ENCODE measurements at regions not wholly inside any gene's neighbourhood (a gene's known extent, or its start where the extent isn't known, plus 50 kb on each side); places are given as distances from the start of the nearest gene placed in this dataset.

DNA sequence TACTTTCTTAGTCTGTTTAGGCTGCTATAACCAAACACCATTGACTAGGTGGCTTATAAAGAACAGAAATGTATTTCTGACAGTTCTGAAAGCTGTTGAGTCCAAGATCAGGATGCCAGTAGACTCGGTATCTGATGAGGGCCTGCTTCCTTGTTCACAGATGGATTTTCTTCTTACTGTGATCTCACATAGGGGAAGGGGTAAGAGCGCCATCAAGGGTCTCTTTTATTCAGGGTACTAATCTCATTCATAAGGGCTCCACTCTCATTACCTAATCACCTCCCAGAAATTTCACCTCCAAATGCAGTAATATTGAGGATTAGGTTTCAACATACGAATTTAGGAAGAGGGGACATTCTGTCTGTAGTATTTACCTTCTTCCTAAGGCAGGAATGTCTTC lies 384.0 kb upstream of the DMAC1 start:
- TF ChIP-seq, protein P1, sequence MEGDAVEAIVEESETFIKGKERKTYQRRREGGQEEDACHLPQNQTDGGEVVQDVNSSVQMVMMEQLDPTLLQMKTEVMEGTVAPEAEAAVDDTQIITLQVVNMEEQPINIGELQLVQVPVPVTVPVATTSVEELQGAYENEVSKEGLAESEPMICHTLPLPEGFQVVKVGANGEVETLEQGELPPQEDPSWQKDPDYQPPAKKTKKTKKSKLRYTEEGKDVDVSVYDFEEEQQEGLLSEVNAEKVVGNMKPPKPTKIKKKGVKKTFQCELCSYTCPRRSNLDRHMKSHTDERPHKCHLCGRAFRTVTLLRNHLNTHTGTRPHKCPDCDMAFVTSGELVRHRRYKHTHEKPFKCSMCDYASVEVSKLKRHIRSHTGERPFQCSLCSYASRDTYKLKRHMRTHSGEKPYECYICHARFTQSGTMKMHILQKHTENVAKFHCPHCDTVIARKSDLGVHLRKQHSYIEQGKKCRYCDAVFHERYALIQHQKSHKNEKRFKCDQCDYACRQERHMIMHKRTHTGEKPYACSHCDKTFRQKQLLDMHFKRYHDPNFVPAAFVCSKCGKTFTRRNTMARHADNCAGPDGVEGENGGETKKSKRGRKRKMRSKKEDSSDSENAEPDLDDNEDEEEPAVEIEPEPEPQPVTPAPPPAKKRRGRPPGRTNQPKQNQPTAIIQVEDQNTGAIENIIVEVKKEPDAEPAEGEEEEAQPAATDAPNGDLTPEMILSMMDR (IDR thresholded peaks at IDR 0.05): no peak
- TF ChIP-seq POLR2A (IDR thresholded peaks at IDR 0.05): no peak

Data from transverse colon (tissue), 3 donors.